ENCODE measurements at regions not wholly inside any gene's neighbourhood (a gene's known extent, or its start where the extent isn't known, plus 50 kb on each side); places are given as distances from the start of the nearest gene placed in this dataset.

GRCh38 chr9:134986957-134987356 is 69.2 kb upstream of the FCN1 start:
- DNase-seq (ENCODE audit: insufficient read length, low spot score) (no peak), FAIRE-seq (no peak)

GRCh38 chr9:134987376-134987775 is 69.7 kb upstream of the FCN1 start:
- no peak for FAIRE-seq
- no peak for DNase-seq (ENCODE audit: insufficient read length, low spot score)

- FAIRE-seq (no peak), DNase-seq (ENCODE audit: insufficient read length, low spot score) (no peak)
These were observed 70.4 kb upstream of the FCN1 start for GRCh38 chr9:134987906-134988700.

- no peak for FAIRE-seq
- no peak for DNase-seq (ENCODE audit: insufficient read length, low spot score)
These were observed 71.0 kb upstream of the FCN1 start for GRCh38 chr9:134988706-134989105.

GRCh38 chr9:134989206-134990065 is 71.7 kb upstream of the FCN1 start:
- no peak for FAIRE-seq
- DNase-seq (ENCODE audit: insufficient read length, low spot score) = no peak

- FAIRE-seq = no peak
- no peak for DNase-seq (ENCODE audit: insufficient read length, low spot score)
These were observed 74.4 kb upstream of the FCN1 start for GRCh38 chr9:134991808-134992754.

GRCh38 chr9:134992755-134993124 is 75.0 kb upstream of the FCN1 start:
- FAIRE-seq (no peak), DNase-seq (ENCODE audit: insufficient read length, low spot score) (no peak)

- FAIRE-seq (no peak), DNase-seq (ENCODE audit: insufficient read length, low spot score) (no peak)
These were observed 75.7 kb upstream of the FCN1 start for GRCh38 chr9:134993416-134993815.

- FAIRE-seq (no peak), DNase-seq (ENCODE audit: insufficient read length, low spot score) (no peak)
These were observed 76.4 kb upstream of the FCN1 start for GRCh38 chr9:134993996-134994720.

- FAIRE-seq (no peak), DNase-seq (ENCODE audit: insufficient read length, low spot score) (no peak)
These were observed 77.4 kb upstream of the FCN1 start for GRCh38 chr9:134994926-134995791.

- FAIRE-seq (no peak), DNase-seq (ENCODE audit: insufficient read length, low spot score) (no peak)
These were observed 78.0 kb upstream of the FCN1 start for GRCh38 chr9:134995792-134996120.

- no peak for FAIRE-seq
These were observed 79.1 kb upstream of the FCN1 start for GRCh38 chr9:134996591-134997530.

GRCh38 chr9:135000647-135001245 is 83.0 kb upstream of the FCN1 start:
- DNase-seq (ENCODE audit: insufficient read length, low spot score) (no peak), FAIRE-seq (no peak)

More at GRCh38 chr9:134996591-134997530, 79.1 kb upstream of the FCN1 start:
- no peak for DNase-seq (ENCODE audit: insufficient read length, low spot score)

- FAIRE-seq = no peak
- no peak for DNase-seq (ENCODE audit: insufficient read length, low spot score)
These were observed 83.8 kb upstream of the FCN1 start for GRCh38 chr9:135001526-135001925.

GRCh38 chr9:135002336-135002735 is 84.6 kb upstream of the FCN1 start:
- DNase-seq (ENCODE audit: insufficient read length, low spot score) (no peak), FAIRE-seq (no peak)

- DNase-seq (ENCODE audit: insufficient read length, low spot score) = no peak
These were observed 84.7 kb upstream of the OLFM1 start for GRCh38 chr9:135002802-135003201.

GRCh38 chr9:135004772-135005171 is 82.7 kb upstream of the OLFM1 start:
- no peak for FAIRE-seq
- DNase-seq (ENCODE audit: insufficient read length, low spot score) = no peak

More at GRCh38 chr9:135002802-135003201, 84.7 kb upstream of the OLFM1 start:
- no peak for FAIRE-seq
